ENCODE measurements at regions not wholly inside any gene's neighbourhood (a gene's known extent, or its start where the extent isn't known, plus 50 kb on each side); places are given as distances from the start of the nearest gene placed in this dataset.
A peak's percentile ranks its signal among the peaks of the same experiment; 100 is the strongest.

DNA sequence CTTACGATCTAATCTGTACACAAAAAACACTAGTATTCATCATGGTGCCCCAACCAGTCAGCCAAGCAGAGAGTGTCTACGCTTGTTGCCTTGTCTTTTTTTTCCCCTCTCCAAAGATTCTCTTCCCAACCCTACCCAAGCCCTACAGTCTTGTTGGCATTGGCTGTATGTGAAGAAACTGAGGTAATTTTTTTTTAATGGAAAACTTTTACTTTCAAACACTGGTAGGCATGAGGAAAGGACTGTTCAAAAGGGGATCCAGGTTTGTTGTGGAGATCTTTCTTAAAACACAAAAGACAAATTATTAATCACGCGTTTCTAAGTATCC, 89.2 kb upstream of the PRSS16 start:
- H3K9ac ChIP-seq (ENCODE audit: control insufficient read depth, insufficient read depth, low read length), result no peak overlapping the region
- no peaks in the 10 kb centered on the region for H3K9me3 ChIP-seq (replicated peaks; ENCODE audit: control insufficient read depth, insufficient read depth, low read length)
- no peaks in the 10 kb centered on the region for H3K36me3 ChIP-seq (ENCODE audit: control insufficient read depth in 2 of 2, insufficient read depth in 2 of 2, low read length in 1 of 2)
- ATAC-seq (no peak), DNase-seq (ENCODE audit: low read depth, low spot score) (no peak), FAIRE-seq (no peak)
- TF ChIP-seq RELA (IDR thresholded peaks at IDR 0.05; ENCODE audit: borderline replicate concordance, partially characterized antibody) (no peak), BMI1 (IDR thresholded peaks at IDR 0.05; ENCODE audit: borderline replicate concordance) (no peak)
- TF ChIP-seq, protein P1, sequence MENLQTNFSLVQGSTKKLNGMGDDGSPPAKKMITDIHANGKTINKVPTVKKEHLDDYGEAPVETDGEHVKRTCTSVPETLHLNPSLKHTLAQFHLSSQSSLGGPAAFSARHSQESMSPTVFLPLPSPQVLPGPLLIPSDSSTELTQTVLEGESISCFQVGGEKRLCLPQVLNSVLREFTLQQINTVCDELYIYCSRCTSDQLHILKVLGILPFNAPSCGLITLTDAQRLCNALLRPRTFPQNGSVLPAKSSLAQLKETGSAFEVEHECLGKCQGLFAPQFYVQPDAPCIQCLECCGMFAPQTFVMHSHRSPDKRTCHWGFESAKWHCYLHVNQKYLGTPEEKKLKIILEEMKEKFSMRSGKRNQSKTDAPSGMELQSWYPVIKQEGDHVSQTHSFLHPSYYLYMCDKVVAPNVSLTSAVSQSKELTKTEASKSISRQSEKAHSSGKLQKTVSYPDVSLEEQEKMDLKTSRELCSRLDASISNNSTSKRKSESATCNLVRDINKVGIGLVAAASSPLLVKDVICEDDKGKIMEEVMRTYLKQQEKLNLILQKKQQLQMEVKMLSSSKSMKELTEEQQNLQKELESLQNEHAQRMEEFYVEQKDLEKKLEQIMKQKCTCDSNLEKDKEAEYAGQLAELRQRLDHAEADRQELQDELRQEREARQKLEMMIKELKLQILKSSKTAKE (IDR thresholded peaks at IDR 0.05; ENCODE audit: low read depth, poor library complexity, severe bottlenecking), result peak; percentile 10
- in situ Hi-C loops (cut with MboI) (loop anchor here (10.0 to 25.0 kb wide), 2 partner anchors 647 to 1204 kb away; a partner anchor contains a TSS), intact Hi-C loops (cut with micrococcal nuclease; ENCODE audit: unreplicated experiment) (loop anchor here (5.0 kb wide), 1 partner anchor 551 kb away; no protein-coding TSS in a partner anchor)
- ChIA-PET RAD21 (ENCODE audit: unreplicated experiment) (no interaction called here), SMC1A (ENCODE audit: uncharacterized antibody, unreplicated experiment) (interaction anchor here (1.1 kb wide), 1 partner anchor 34 kb away, joined by 3 read pairs; no protein-coding TSS in a partner anchor), CTCF (interaction anchor here (3.1 to 3.5 kb wide), 2 partner anchors 9 to 31 kb away, joined by 21 to 28 read pairs; no protein-coding TSS in a partner anchor), POLR2A (interaction anchor here (0.7 kb wide), 1 partner anchor 738 kb away, joined by 11 read pairs; no protein-coding TSS in a partner anchor)
- H3K79me2 ChIP-seq (ENCODE audit: control insufficient read depth, insufficient read depth, low read length), result no peaks in the 10 kb centered on the region
- H2AFZ ChIP-seq (ENCODE audit: control insufficient read depth, low read depth, low read length), result peak overlapping the region; percentile 92
- 66% methylated on average over 4 of the region's 4 CpGs for WGBS (ENCODE audit: insufficient coverage, insufficient replicate concordance, low lambda C conversion rate, missing lambda C conversion rate)
- H3K27me3 ChIP-seq (replicated peaks in 1 of 2; ENCODE audit: control insufficient read depth in 2 of 2, insufficient read depth in 2 of 2, low read length in 1 of 2), result no peaks in the 10 kb centered on the region
- H3K27ac ChIP-seq (ENCODE audit: control insufficient read depth, insufficient read depth), result no peak overlapping the region
- no TSS peak for BruUV-seq (replicated peaks)
- no peaks in the 10 kb centered on the region for H4K20me1 ChIP-seq (ENCODE audit: control insufficient read depth, insufficient read depth)
- peak overlapping the region; percentile 75 for H3K4me2 ChIP-seq (ENCODE audit: control insufficient read depth, insufficient read depth)
- peak overlapping the region; percentile 70; the same call in 1 of the 2 replicates for H3K4me3 ChIP-seq
- H3K4me1 ChIP-seq (ENCODE audit: control insufficient read depth, insufficient read depth, low read length), result peaks cover 8% of the 10 kb centered on the region

DNA sequence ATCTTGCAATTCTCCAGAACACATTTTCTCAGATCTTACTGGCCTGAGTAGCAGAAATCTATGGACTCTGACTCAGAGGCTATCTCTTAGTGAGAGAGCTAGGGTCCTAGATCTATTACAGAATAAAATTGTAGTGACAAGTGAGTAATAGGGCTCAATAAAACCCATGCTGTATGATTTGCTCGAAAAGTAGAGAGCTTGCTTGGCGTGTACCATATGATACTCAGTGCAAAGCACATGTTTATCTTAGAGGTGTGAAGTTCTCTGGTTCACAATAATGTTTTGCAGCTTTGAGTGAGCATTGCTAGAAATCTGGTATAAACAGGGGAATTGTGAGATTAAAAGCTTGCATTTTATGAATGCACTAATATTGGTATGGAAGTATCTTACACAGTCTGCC, 87.8 kb upstream of the PRSS16 start:
- Histone ChIP-seq H3K4me2 (ENCODE audit: control insufficient read depth, insufficient read depth) (no peak overlapping the region), H3K9me3 (replicated peaks; ENCODE audit: control insufficient read depth, insufficient read depth, low read length) (no peaks in the 10 kb centered on the region), H3K79me2 (ENCODE audit: control insufficient read depth, insufficient read depth, low read length) (no peaks in the 10 kb centered on the region), H3K27me3 (replicated peaks in 1 of 2; ENCODE audit: control insufficient read depth in 2 of 2, insufficient read depth in 2 of 2, low read length in 1 of 2) (no peaks in the 10 kb centered on the region), H2AFZ (ENCODE audit: control insufficient read depth, low read depth, low read length) (no peak overlapping the region), H3K4me1 (ENCODE audit: control insufficient read depth, insufficient read depth, low read length) (peaks cover 5% of the 10 kb centered on the region), H3K27ac (ENCODE audit: control insufficient read depth, insufficient read depth) (no peak overlapping the region), H3K36me3 (ENCODE audit: control insufficient read depth in 2 of 2, insufficient read depth in 2 of 2, low read length in 1 of 2) (no peaks in the 10 kb centered on the region), H3K9ac (ENCODE audit: control insufficient read depth, insufficient read depth, low read length) (no peak overlapping the region), H4K20me1 (ENCODE audit: control insufficient read depth, insufficient read depth) (no peaks in the 10 kb centered on the region), H3K4me3 (no peak overlapping the region)
- ChIA-PET CTCF (interaction anchor here (0.8 to 3.5 kb wide), 11 partner anchors 10 to 637 kb away, joined by 3 to 28 read pairs (median 4); no protein-coding TSS in a partner anchor), POLR2A (interaction anchor here (1.0 kb wide), 1 partner anchor 18 kb away, joined by 3 read pairs; no protein-coding TSS in a partner anchor), RAD21 (ENCODE audit: unreplicated experiment) (interaction anchor here (0.7 to 2.1 kb wide), 5 partner anchors 23 to 635 kb away, joined by 3 to 14 read pairs (median 4); no protein-coding TSS in a partner anchor), SMC1A (ENCODE audit: uncharacterized antibody, unreplicated experiment) (interaction anchor here (0.7 to 3.1 kb wide), 9 partner anchors 10 to 736 kb away, joined by 3 to 12 read pairs (median 4); a partner anchor contains a TSS)
- DNase-seq (ENCODE audit: low read depth, low spot score) (no peak), ATAC-seq (no peak), FAIRE-seq (no peak)
- 85% methylated on average over 2 of the region's 2 CpGs for WGBS (ENCODE audit: insufficient coverage, insufficient replicate concordance, low lambda C conversion rate, missing lambda C conversion rate)
- BruUV-seq (replicated peaks), result no TSS peak
- TF ChIP-seq, protein P2, sequence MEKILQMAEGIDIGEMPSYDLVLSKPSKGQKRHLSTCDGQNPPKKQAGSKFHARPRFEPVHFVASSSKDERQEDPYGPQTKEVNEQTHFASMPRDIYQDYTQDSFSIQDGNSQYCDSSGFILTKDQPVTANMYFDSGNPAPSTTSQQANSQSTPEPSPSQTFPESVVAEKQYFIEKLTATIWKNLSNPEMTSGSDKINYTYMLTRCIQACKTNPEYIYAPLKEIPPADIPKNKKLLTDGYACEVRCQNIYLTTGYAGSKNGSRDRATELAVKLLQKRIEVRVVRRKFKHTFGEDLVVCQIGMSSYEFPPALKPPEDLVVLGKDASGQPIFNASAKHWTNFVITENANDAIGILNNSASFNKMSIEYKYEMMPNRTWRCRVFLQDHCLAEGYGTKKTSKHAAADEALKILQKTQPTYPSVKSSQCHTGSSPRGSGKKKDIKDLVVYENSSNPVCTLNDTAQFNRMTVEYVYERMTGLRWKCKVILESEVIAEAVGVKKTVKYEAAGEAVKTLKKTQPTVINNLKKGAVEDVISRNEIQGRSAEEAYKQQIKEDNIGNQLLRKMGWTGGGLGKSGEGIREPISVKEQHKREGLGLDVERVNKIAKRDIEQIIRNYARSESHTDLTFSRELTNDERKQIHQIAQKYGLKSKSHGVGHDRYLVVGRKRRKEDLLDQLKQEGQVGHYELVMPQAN (conservative IDR thresholded peaks at IDR 0.05), result no peak
- no peak for TF ChIP-seq BHLHE40 (IDR thresholded peaks at IDR 0.05; ENCODE audit: borderline replicate concordance in 1 of 2, low read depth in 2 of 2, low read length in 1 of 2)
- in situ Hi-C loops (cut with MboI) (loop anchor here (10.0 to 25.0 kb wide), 2 partner anchors 645 to 1203 kb away; a partner anchor contains a TSS), intact Hi-C loops (cut with micrococcal nuclease; ENCODE audit: unreplicated experiment) (loop anchor here (5.0 to 10.0 kb wide), 4 partner anchors 448 to 1195 kb away; no protein-coding TSS in a partner anchor)
